GM19372 (cell line): ENCODE measurements at regions not wholly inside any gene's neighbourhood (a gene's known extent, or its start where the extent isn't known, plus 50 kb on each side); places are given as distances from the start of the nearest gene placed in this dataset.
A peak's percentile ranks its signal among the peaks of the same experiment; 100 is the strongest.
"Not testable (repeated sequence)": the region's sequence is repeated elsewhere in the genome, so short reads cannot be mapped to it uniquely, and the experiment has no call there.

ENCODE experiments used
- ATAC-seq: cut with Tn5 transposase; IDR thresholded peaks from one replicate; pipeline ENCODE4 v1.9.1; 2021; ENCODE audit warnings: mild to moderate bottlenecking, low read depth, moderate library complexity; ENCODE audit not compliant: unreplicated experiment

DNA sequence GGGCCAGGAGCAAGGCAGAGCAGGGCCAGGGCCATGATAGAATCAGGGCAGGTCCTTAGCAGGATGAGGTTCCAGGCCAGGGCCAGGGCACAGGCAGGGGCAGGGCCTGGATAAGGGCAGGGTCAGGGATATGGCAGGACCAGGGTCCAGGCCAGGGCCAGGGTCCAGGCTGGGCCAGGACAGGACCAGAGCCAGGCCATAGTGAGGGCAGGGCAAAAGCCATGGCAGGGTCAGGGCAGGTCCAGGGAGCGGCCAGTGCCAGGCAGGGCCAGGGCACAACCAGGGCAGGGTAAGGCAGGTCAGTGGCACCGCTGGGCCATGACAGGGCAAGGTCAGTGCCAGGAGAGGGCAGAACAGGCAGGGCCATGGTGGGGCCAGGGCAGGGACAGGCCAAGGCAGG, 152.2 kb downstream of the LIPI start:
- ATAC-seq, result no peak

DNA sequence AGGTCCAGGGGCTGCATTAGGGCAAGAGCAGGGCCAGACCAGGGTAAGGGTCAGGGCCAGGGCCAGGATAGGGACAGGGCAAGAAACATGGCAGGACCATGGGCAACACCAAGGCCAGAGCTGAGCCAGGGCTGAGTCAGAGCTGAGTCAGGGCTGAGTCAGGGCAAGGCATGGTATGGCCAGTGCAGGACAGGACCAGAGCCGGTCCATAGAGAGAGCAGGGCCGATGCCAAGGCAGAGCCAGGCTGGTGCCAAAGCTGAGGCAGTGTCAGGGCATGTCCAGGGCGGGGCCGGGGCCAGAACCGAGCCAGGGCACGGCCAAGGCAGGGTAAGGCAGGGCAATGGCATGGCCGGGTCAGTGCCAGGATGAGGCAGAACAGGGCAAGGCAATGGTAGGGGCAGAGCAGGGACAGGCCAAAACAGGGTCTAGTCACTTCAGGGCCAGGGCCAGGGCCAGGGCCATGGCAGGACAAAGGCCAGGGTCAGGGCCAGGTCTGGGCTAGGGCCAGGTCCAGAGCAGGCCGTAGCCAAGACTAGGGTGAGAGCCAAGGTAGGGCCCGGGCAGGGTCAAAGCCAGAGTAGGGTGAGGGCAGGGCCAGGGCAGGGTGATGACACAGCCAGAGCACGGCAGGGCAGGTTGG, 152.8 kb downstream of the LIPI start:
- not testable (repeated sequence) for ATAC-seq

DNA sequence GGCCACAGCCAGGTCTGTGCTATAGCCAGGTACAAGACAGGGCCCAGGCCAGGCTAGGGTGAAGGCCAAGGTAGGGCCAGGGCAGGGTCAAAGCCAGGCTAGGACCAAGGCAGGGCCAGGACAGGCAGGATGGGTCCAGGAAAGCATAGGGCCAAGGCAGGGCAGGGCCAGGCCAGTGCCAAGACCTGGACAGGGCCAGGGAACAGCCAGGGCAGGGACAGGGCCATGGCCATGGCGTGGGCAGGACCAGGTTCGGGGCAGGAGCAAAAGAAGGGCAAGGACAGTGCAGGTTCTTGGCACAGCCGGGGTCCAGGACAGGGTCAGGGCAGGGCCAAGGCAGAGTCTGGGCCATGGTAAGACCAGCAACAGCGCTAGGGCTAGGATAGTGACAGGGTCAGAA, 153.4 kb downstream of the LIPI start:
- ATAC-seq, result no peak

DNA sequence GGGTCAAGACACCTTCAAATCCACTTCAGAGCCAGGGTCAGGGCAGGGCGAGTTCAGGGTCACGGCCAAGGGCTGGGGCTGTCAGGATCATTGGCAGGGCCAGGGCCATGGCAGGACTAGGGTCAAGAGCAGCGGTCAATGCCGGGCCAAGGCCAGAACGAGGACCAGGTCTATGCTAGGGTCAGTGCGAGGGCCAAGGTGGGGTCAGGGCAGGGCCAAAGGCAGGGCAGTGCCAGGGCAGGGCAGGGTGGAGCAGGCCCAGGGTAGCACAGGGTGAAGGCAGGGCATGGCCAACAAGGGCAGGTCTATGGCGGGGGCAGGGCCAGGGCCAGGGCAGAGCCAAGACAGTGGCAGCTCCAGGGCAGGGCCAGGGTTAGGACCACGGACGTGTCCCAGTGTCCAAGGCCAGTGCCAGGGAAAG, 154.0 kb downstream of the LIPI start:
- no peak for ATAC-seq

DNA sequence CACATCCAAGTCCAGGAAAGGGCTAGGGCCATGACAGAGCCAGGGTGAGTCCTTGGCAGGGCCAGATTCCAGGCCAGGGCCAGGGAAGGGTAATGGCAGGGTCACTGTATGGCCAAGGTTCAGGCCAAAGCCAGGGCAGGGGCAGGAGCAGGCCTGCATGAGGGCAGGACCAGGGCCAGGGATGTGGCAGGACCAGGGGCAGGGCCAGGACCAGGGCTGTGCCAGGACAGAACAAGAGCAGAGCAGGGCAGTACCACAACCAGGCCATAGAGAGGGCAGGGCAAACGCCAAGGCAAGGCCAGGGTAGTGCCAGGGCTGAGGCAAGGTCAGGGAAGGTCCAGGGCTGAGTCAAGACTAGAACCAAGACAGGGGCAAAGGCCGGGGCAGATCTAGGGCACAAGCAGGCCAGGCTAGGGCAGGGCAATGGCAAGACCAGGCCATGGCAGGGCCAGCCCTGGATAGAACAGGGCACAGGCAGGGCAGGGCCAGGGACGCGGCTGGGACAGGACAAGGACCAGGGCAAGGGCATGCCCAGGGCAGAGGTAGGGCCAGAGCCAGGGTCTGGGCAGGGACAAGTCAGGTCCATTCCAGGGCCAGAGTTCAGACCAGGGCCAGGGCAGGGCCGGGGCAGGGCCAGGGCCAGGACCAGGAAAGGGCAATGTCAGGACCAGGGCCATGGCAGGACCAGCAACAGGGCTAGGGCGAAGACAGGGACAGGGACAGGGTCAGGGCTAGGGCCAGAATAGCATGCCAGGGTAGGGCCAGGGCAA, 154.8 kb downstream of the LIPI start:
- ATAC-seq, result not testable (repeated sequence)

DNA sequence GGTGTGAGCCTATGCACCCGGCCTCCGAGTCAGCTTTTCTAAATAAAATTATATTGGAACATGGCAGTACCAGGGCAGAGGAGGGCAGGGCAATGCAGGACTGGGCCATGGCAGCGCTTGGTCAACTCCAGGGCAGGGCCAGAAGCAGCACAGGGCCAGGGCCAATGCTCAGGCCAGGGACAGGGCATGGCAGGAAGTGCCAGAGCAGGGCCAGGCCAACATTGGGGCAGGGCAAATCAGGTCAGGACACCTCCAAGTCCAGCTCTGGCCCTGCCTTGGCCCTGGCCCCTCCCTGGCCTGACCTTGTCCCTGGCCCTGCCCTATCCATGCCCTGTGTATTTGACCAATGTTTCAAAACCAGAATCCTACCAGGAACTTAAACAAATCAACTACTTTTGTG, 156.1 kb downstream of the LIPI start:
- ATAC-seq, result no peak

DNA sequence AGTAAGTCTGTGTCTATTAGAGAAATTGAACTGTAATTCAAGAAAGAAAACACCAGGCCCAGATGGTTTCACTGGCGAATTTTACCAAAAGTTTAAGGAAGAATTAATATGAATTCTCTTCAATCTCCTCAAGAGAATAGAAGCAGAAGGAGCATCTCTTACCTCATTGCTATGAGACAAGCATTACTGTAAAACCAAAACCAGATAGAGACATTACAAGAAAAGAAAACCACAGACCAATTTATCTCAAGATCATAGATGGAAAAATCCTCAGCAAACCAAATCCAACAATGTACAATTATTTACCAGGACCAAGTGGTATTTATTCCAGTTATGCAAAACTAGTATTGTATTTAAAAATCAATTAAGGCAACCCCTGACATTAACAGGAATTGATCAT, 160.6 kb downstream of the LIPI start:
- no peak for ATAC-seq

DNA sequence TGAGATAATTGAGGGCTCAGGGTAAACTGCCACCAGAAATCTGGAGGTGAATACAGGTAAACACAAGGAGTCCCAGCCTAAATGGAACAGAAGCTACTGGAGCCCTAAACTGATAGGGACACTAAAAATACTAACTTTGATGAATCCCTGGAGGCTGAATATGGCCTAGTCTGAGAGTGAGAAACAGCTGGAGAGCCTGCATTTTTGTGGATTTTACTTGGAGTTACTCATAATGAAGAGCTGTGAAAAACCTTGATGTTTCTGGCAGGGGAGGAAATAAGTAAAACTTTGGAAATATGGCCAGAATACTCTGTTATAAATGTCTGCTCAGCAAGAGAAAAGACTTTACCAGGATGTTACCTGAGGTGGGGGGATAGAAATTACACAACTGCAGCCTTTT, 164.4 kb downstream of the LIPI start:
- no peak for ATAC-seq

DNA sequence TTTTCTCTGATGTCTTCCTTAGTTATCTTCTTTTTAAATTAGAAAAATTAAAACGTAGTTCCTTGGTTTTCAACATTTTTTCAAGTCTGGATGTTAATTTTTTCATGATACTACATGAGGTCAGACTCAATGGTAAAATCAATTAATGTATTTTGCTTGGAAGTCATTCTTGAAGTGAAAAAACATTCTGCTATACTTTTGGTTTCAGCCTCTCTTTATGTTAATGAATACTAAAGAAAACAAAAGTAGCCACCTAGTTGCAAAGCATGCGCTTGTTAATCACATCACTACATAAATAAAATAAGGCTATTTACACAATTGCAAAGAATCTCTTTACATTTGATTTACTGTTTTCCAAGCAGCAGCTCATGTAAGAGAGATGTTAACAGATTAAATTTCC, 170.4 kb downstream of the LIPI start:
- no peak for ATAC-seq

DNA sequence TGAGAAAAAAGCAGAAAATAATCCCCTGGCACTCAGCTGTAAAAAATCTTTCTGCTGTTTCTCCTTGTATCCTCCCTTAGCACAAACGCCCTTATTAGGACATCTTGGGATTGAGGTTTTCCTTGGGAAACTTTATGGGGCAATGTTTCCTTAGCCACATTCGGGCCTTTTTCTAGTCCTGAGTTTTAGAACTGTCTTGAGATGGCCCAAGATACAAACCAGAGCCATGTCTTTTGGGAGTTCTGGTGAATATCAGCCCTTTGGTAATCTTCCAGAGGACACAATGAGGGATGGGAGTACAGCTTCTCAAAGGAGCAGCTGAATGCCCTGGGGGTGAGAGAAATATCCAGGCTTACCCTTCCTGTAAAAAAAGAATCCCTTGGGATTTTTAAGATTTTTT, 182.1 kb downstream of the LIPI start:
- ATAC-seq, result not testable (repeated sequence)

DNA sequence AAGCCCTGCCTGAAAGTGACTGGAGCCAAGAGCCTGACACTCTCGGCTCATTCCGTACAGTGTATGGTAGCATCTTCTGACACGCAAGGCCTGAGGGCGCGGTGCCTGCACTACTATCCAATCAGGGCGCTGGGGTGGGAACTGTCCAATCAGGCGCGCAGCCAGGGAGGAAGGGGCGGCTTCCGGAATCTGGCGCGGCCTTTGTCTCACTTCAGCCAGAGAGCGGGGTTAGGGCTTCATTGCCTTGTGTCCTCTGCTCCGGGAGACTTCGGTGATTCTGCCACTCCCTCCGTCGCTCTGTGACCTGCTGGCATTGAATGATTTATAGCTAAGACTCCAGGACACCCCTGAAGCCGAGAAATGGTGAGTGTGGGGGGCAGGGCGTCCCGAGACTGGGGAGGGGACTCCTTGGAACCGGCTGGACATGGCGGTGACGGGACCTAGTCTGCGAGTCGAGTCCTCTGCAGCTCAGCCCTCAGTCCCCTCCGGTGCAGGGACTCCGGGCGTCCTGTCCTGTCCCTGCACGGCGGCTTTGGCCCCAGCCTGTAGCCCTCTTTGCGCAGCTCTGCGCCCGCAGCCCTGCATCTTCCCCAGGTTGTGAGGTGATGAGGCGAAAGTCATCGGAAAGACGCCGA, 183.4 kb downstream of the LIPI start:
- ATAC-seq, result peak; percentile 100

DNA sequence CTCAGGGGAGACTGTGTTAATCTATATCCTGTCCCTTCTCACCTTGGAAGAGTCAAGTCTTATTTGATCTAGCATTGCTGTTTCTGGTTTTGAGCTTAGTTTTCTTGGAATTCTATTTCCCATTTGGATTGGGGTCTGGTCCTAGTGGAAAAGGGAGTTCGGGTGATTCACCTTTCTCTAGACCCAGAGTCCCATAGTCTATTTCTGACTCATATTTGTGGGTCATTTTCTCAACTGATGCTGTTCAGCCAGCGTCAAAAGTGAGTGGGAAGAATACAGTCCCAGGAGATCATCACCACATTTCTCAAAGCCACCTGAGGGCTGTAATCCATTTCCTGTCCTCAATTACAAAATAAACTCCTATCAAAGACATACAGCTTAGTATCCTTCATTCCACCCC, 190.6 kb downstream of the LIPI start:
- ATAC-seq, result not testable (repeated sequence)

DNA sequence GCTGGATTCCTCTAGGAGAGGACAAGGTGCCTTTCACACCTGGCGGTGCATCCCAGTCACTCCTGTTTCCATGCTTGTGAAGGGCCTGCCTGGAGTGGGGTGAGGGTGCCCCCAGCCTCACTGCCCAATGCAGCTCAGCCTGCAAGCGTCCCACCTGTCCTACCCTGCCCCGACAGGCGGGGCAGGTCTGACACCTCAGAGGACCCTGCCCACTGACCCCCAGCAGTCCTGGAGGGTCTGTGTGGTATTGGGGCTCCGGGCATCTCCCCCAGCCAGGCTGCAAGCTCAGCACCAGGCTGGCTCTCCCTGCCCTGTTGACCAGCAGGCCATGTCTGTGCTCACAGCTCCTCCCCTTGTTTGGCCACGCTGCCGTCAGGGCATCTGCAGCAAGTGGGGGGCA, 194.9 kb downstream of the LIPI start:
- ATAC-seq, result not testable (repeated sequence)

DNA sequence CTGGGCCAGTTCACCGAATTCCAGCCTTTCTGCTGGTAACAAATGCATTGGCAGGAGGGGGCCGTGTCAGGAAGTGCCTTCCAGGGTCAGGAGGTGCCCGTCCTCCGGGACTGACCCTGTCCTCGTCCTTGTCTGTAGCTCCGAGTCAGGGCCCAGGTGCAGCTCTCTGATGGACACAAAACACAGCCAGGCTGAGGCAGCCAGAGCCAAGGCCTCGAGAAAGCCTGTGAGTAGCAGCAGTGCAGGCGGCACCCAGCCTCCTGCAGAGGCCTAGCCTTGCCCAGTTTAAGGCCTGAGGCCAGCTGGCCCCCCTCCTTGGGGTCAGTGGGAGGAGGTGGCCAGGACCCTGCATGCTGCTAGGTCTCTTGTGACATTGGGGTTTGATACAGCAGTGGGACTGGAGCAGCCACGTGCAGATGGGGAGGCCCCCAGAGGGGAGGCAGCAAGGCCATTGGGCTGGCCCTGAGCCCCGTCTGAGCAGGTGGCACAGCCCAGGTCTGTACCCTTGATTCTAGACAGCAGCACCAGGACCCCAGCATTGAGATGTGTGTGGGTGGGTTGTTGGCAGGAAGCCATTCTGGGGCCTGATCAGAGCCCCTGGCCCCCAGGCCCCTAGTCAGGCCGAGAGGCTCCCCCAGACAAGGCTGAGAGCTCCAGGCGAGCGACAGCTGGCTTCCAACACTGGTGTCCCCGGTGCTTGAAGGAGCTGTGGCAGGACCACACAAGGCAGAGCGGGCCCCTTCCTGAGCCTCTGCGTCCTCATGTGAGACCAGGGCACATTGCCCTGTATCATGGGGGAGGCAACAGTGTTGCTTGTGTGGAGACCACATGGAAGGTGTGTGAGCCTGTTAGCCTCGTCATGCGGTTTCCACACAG, 196.9 kb downstream of the LIPI start:
- not testable (repeated sequence) for ATAC-seq

DNA sequence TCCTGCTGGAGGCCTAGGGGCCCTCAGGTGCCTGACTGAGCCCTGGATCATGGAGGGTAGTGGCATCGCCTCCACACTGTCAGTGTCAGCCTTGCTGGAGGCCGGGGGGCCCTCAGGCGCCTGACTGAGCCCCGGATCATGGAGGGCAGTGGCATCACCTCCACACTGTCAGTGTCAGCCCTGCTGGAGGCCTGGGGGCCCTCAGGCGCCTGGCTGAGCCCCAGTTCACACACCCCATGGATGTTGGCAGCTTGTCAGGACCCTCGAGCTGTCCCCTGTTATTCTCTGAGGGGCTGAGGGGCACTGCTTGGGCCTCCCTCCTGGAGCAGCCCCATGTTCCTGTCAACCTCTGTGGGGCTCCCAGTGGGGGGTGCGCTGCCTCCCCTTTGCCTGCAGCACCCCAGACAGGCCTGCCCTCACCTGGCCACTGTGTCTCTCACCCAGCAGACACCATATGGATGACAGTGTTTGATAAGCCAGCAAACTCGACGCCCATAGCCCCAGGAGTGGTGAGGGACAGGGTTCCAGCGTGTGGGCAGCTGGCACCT, 197.6 kb downstream of the LIPI start:
- ATAC-seq, result no peak

DNA sequence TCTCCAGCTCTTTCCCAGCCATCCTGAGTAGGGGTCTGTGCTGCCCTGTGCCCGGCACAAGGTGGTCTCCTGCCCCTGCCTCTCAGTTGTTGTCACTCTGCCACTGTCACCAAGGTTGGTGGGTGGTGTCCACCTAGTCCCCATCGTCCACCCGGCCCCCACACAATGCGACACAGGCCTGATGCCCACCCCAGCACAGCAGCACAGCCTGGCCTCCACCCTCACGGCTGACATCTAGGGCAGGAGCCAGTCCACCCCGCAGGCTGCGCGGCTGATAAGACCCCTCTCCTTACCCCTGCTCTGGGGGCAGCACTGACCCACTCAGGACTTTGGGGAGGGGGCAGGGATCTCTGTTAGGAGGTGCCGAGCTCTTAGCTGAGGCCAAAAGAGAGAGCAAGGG, 198.3 kb downstream of the LIPI start:
- no peak for ATAC-seq

DNA sequence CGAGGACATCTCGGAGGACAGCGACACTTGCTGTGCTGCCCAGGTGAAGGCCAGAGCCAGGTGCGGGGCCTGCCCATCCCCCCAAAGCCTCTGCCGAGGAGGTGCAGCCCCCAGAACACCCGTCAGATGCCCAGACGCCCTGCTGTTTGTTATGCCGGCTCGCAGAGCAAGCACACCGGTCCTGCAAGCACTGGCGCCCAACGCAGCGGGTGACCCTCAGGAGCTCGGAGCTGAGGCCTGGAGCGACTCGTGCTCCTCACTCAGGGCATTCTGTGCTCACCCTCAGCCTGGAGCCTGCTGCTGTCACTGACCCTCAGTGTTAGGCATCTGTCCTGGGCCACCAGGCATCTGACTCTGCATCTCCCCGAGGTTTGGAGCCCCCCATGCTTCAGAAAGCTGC, 199.0 kb downstream of the LIPI start:
- ATAC-seq, result not testable (repeated sequence)

DNA sequence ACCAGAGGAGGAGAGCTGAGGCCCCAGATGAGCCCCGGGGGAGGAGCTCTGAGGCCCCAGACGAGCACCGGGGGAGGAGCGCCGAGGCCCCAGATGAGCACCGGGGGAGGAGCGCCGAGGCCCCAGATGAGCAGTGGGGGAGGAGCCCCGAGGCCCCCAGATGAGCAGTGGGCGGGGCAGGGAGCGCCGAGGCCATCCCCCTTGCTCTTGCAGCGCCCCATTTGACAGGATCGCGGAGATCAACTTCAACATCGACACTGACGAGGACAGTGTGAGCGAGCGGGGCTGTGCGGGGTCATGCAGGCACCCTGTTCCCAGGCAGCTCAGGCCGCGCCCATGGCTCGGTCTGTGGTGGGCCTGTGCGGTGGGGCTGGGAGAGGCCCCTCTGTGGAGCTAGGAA, 199.6 kb downstream of the LIPI start:
- not testable (repeated sequence) for ATAC-seq

DNA sequence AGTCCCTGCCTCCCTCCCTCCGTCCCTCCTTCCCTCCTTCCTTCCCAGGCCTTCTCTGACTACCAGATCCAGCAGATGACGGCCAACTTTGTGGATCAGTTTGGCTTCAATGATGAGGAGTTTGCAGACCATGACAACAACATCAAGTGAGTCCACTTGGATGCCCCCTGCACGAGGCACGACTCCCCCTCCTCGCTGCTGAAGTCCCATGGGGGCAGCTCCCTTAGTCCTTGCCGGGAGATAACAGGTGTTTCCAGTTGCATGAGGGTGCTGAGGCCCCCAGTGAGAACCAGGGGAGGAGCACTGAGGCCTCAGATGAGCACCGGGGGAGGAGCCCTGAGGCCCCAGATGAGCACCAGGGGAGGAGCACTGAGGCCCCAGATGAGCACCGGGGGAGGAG, 200.0 kb downstream of the LIPI start:
- ATAC-seq, result no peak

DNA sequence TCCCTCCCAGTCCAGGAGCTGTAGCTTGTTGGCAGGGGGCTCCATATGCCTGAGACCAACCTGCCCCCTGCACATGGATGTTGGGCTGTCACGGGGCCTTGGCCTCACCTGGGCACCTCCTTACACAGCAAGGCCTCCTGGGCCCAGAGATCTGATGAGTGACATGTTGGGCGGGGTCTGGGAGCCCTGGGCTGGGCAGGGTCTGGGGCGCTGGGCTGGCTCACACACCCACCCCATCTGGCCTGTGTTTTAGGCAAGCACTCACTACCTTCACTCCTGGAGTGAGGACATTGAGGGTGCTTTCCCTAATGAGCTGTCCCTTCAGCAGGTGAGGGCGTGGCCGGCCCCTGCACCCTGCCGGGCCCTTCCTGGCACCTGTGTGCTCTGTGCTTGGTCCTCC, 200.8 kb downstream of the LIPI start:
- ATAC-seq, result not testable (repeated sequence)
